IMR-90 (cell line): ENCODE measurements at regions not wholly inside any gene's neighbourhood (a gene's known extent, or its start where the extent isn't known, plus 50 kb on each side); places are given as distances from the start of the nearest gene placed in this dataset.

ENCODE experiments used
- ATAC-seq: fragments of 200-7000 bp; cut with Tn5 transposase; 2 replicates; pipeline ENCODE4 v1.9.1; 2020; ENCODE audit warnings: low read depth, mild to moderate bottlenecking, moderate library complexity
- BruUV-seq: library from RNA; stranded (reverse); fragments of 400-500 nt; replicated peaks from 2 replicates; lab custom pipeline; 2021; lab: Mats Ljungman, UMichigan
- CTCF ChIA-PET: fragments of 300-600 bp; formaldehyde crosslinking; extraction: SDS; loops from one replicate; lab custom pipeline; 2021; ENCODE audit warnings: antibody characterized with exemption; lab: Yijun Ruan, JAX
- POLR2A ChIA-PET: fragments of 300-600 bp; sonication (Branson Sonifier 250); formaldehyde crosslinking; loops from one replicate; lab custom pipeline; 2022; ENCODE audit warnings: antibody characterized with exemption; ENCODE audit not compliant: unreplicated experiment; lab: Charles Lee
- DNase-seq: peaks from one replicate; pipeline ENCODE4 v3.0.0; 2013
- H2AFZ ChIP-seq: replicated peaks from 2 replicates; pipeline ENCODE3; 2013; ENCODE audit warnings: low read length, mild to moderate bottlenecking; ENCODE audit not compliant: poor library complexity
- H2AK5ac ChIP-seq: 2 replicates; pipeline ENCODE4 v1.6.1; 2013; ENCODE audit warnings: low read depth, low read length, inconsistent platforms
- H2AK9ac ChIP-seq: replicated peaks from 2 replicates; pipeline ENCODE3; 2013; ENCODE audit warnings: mild to moderate bottlenecking, low read depth, low read length, moderate library complexity; ENCODE audit not compliant: poor library complexity
- H2BK120ac ChIP-seq: 2 replicates; pipeline ENCODE4 v1.6.1; 2013; ENCODE audit warnings: low read depth, low read length, inconsistent platforms
- H2BK15ac ChIP-seq: 3 replicates; pipeline ENCODE4 v1.6.1; 2013; ENCODE audit warnings: low read depth, low read length, inconsistent platforms
- H2BK20ac ChIP-seq: 2 replicates; pipeline ENCODE4 v1.6.1; 2013; ENCODE audit warnings: low read depth, mild to moderate bottlenecking, inconsistent platforms, low read length, moderate library complexity
- H2BK5ac ChIP-seq: 2 replicates; pipeline ENCODE4 v1.6.1; 2013; ENCODE audit warnings: mild to moderate bottlenecking, low read depth, low read length, inconsistent platforms; ENCODE audit not compliant: poor library complexity, severe bottlenecking
- H3K14ac ChIP-seq: replicated peaks from 2 replicates; pipeline ENCODE4 v1.6.1; 2013; ENCODE audit warnings: low read depth, low read length, inconsistent platforms
- H3K18ac ChIP-seq: 2 replicates; pipeline ENCODE4 v1.6.1; 2013; ENCODE audit warnings: low read depth, low read length, control low read depth
- H3K23ac ChIP-seq: 2 replicates; pipeline ENCODE4 v1.6.1; 2013; ENCODE audit warnings: low read depth, low read length, inconsistent platforms
- H3K27ac ChIP-seq: 2 replicates; pipeline ENCODE4 v1.5.1; 2013; ENCODE audit warnings: mild to moderate bottlenecking, control low read depth, low read length; ENCODE audit not compliant: insufficient read depth
- H3K27me3 ChIP-seq: 2 replicates; pipeline ENCODE4 v1.6.1; 2013; ENCODE audit warnings: low read length; ENCODE audit not compliant: control insufficient read depth, insufficient read depth
- H3K36me3 ChIP-seq: 2 replicates; pipeline ENCODE4 v1.6.1; 2013; ENCODE audit warnings: low read length, mixed read lengths; ENCODE audit not compliant: control insufficient read depth, insufficient read depth
- H3K4ac ChIP-seq: 2 replicates; pipeline ENCODE4 v1.6.1; 2013; ENCODE audit warnings: low read depth, low read length, inconsistent platforms
- H3K4me1 ChIP-seq: 2 replicates; pipeline ENCODE4 v1.6.1; 2013; ENCODE audit warnings: low read length, mixed read lengths; ENCODE audit not compliant: control insufficient read depth, insufficient read depth
- H3K4me2 ChIP-seq: 2 replicates; pipeline ENCODE4 v1.6.1; 2013; ENCODE audit warnings: low read depth, mild to moderate bottlenecking, control low read depth, low read length, moderate library complexity
- H3K4me3 ChIP-seq: 2 replicates; pipeline ENCODE4 v1.5.1; 2013; ENCODE audit warnings: low read depth, mild to moderate bottlenecking, control low read depth, low read length, moderate library complexity; ENCODE audit not compliant: insufficient read depth
- H3K56ac ChIP-seq: 2 replicates; pipeline ENCODE4 v1.6.1; 2013; ENCODE audit warnings: low read length, inconsistent platforms; ENCODE audit not compliant: insufficient read depth; ENCODE audit errors: extremely low read depth
- H3K79me1 ChIP-seq, 2 experiments: 2 replicates each; pipeline ENCODE4 v1.6.1; 2013; ENCODE audit warnings: low read length in 2 of 2, inconsistent platforms in 1 of 2, low read depth in 1 of 2
- H3K9ac ChIP-seq: 2 replicates; pipeline ENCODE4 v1.6.1; 2013; ENCODE audit warnings: low read depth, low read length, control low read depth
- H3K9me1 ChIP-seq: 2 replicates; pipeline ENCODE4 v1.6.1; 2013; ENCODE audit warnings: low read length, inconsistent platforms; ENCODE audit not compliant: insufficient read depth
- H3K9me3 ChIP-seq: 2 replicates; pipeline ENCODE4 v1.6.1; 2013; ENCODE audit warnings: low read length; ENCODE audit not compliant: control insufficient read depth, insufficient read depth
- H4K20me1 ChIP-seq: 2 replicates; pipeline ENCODE4 v1.6.1; 2013; ENCODE audit warnings: low read length, inconsistent platforms; ENCODE audit not compliant: insufficient read depth
- H4K5ac ChIP-seq: 2 replicates; pipeline ENCODE4 v1.6.1; 2013; ENCODE audit warnings: mild to moderate bottlenecking, low read depth, low read length, control low read depth
- H4K8ac ChIP-seq, 2 experiments: 2 replicates each; pipeline ENCODE4 v1.6.1; 2013; ENCODE audit warnings: low read depth in 2 of 2, low read length in 2 of 2, control low read depth in 1 of 2, inconsistent platforms in 1 of 2
- H4K91ac ChIP-seq: 2 replicates; pipeline ENCODE4 v1.6.1; 2013; ENCODE audit warnings: low read depth, low read length, inconsistent platforms; ENCODE audit not compliant: insufficient read depth
- BHLHE40 ChIP-seq: fragments of 150-350 bp; IDR thresholded peaks from 2 replicates; pipeline ENCODE4 v1.6.1; 2016; ENCODE audit warnings: mild to moderate bottlenecking, low read depth, low read length
- CEBPB ChIP-seq: IDR thresholded peaks from 2 replicates; pipeline ENCODE4 v1.6.1; 2012; ENCODE audit warnings: low read depth, low read length, improper control_type of control experiment
- CHD1 ChIP-seq: IDR thresholded peaks from 2 replicates; pipeline ENCODE4 v1.6.1; 2012; ENCODE audit warnings: low read depth, low read length, improper control_type of control experiment
- CTCF ChIP-seq: conservative IDR thresholded peaks from 2 replicates; pipeline ENCODE4 v1.5.1; 2012; ENCODE audit warnings: mild to moderate bottlenecking, low read depth, low read length, improper control_type of control experiment
- ELK1 ChIP-seq: fragments of 150-350 bp; IDR thresholded peaks from 2 replicates; pipeline ENCODE4 v1.6.1; 2016; ENCODE audit warnings: low read depth, mild to moderate bottlenecking, low read length, moderate library complexity, borderline replicate concordance
- FOS ChIP-seq: fragments of 150-350 bp; IDR thresholded peaks from 2 replicates; pipeline ENCODE4 v1.6.1; 2016; ENCODE audit warnings: low read depth, low read length
- MAFK ChIP-seq: IDR thresholded peaks from 2 replicates; pipeline ENCODE4 v1.6.1; 2012; ENCODE audit warnings: low read depth, low read length, improper control_type of control experiment
- MAZ ChIP-seq: IDR thresholded peaks from 2 replicates; pipeline ENCODE4 v1.6.1; 2012; ENCODE audit warnings: low read depth, mild to moderate bottlenecking, low read length, improper control_type of control experiment, moderate library complexity, borderline replicate concordance
- MXI1 ChIP-seq: IDR thresholded peaks from 2 replicates; pipeline ENCODE4 v1.6.1; 2012; ENCODE audit warnings: low read depth, mild to moderate bottlenecking, low read length, moderate library complexity, borderline replicate concordance
- NFE2L2 ChIP-seq: fragments of 150-350 bp; IDR thresholded peaks from 2 replicates; pipeline ENCODE4 v1.6.1; 2016; ENCODE audit warnings: low read depth, mild to moderate bottlenecking, low read length
- POLR2A ChIP-seq: IDR thresholded peaks from 2 replicates; pipeline ENCODE4 v1.6.1; 2012; ENCODE audit warnings: mild to moderate bottlenecking, low read depth, low read length
- RAD21 ChIP-seq: IDR thresholded peaks from 2 replicates; pipeline ENCODE4 v1.6.1; 2012; ENCODE audit warnings: low read length, improper control_type of control experiment
- RCOR1 ChIP-seq: IDR thresholded peaks from 2 replicates; pipeline ENCODE4 v1.6.1; 2012; ENCODE audit warnings: mild to moderate bottlenecking, low read length, improper control_type of control experiment; ENCODE audit not compliant: insufficient replicate concordance
- RFX5 ChIP-seq: IDR thresholded peaks from 2 replicates; pipeline ENCODE4 v1.8.0; 2012; ENCODE audit warnings: low read depth, mild to moderate bottlenecking, low read length, moderate library complexity
- SMC3 ChIP-seq: fragments of 150-350 bp; IDR thresholded peaks from 2 replicates; pipeline ENCODE4 v1.6.1; 2016; ENCODE audit warnings: low read depth, mild to moderate bottlenecking, antibody characterized with exemption, low read length, moderate library complexity
- USF2 ChIP-seq: fragments of 150-350 bp; IDR thresholded peaks from 2 replicates; pipeline ENCODE4 v1.6.1; 2017; ENCODE audit warnings: mild to moderate bottlenecking, antibody characterized with exemption, low read length, low read depth
- WGBS, 2 experiments: methylation state at CpG; one replicate each; pipeline versions ENCODE4 v1.1.5 to v1.1.7; 2013; ENCODE audit warnings: missing lambda C conversion rate in 2 of 2; ENCODE audit not compliant: insufficient read length in 1 of 2; ENCODE audit errors: extremely low coverage in 2 of 2; 5-methylcytosine and 5-hydroxymethylcytosine counted together
- dilution Hi-C: fragments of 300-500 bp; cut with HindIII; formaldehyde crosslinking; loops from one replicate; pipeline ENCODE4 v1.14.3; 2018; ENCODE audit warnings: low sequenced_read_pairs; ENCODE audit not compliant: unreplicated experiment
- in situ Hi-C: fragments of 300-500 bp; cut with MboI; formaldehyde crosslinking; loops from 3 replicates; pipeline ENCODE4 v1.14.3; 2019; ENCODE audit warnings: low sequenced_read_pairs, inconsistent platforms, mixed read lengths
- intact Hi-C: fragments of 100-400 bp; cut with micrococcal nuclease; formaldehyde crosslinking; loops from 2 replicates; pipeline ENCODE4 v1.10.0; 2022

DNA sequence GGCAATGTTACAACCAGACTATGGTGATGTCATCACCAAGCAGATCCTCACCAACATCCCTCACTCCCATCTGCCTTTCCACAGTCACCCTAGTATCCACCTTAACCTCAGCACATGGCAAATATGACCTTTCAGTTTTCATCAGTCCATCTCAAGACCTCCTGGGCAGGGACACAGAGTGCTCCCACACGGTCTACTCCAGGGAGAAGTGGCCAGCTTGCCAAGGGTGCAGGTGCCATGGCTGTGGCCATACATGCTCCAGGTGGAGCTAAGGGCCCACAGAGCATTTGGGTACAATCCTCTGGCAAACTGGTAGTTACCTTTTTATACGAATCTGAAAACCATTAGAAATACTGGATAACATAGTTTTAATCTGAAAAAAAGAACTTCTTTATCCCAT lies 453.1 kb downstream of the ADCYAP1 start:
- Histone ChIP-seq H3K56ac (no peak overlapping the region), H4K8ac (no peak overlapping the region), H3K4me2 (no peak overlapping the region), H3K9me3 (peaks cover 7% of the 10 kb centered on the region; the same call in 1 of the 2 replicates), H3K23ac (no peak overlapping the region), H2AFZ (no peak overlapping the region), H3K27me3 (no peaks in the 10 kb centered on the region), H3K4ac (no peak overlapping the region), H3K79me1 (no peaks in the 10 kb centered on the region), H3K4me1 (no peaks in the 10 kb centered on the region), H4K5ac (no peak overlapping the region), H2BK120ac (no peak overlapping the region), H2AK5ac (no peak overlapping the region), H3K36me3 (no peaks in the 10 kb centered on the region), H2BK15ac (no peak overlapping the region), H3K9me1 (no peaks in the 10 kb centered on the region), H3K27ac (no peak overlapping the region), H2BK5ac (no peak overlapping the region), H3K14ac (no peak overlapping the region), H4K20me1 (no peaks in the 10 kb centered on the region), H2AK9ac (no peak overlapping the region), H2BK20ac (no peak overlapping the region), H4K91ac (no peak overlapping the region), H3K4me3 (no peak overlapping the region), H3K18ac (no peak overlapping the region), H3K9ac (no peak overlapping the region)
- POLR2A ChIA-PET = no interaction called here
- CTCF ChIA-PET = no interaction called here
- intact Hi-C loops = no loop called here
- in situ Hi-C loops = no loop called here
- TF ChIP-seq RCOR1 = no peak
- TF ChIP-seq RAD21 = no peak
- no peak for TF ChIP-seq NFE2L2
- no peak for TF ChIP-seq SMC3
- TF ChIP-seq FOS = no peak
- TF ChIP-seq POLR2A = no peak
- TF ChIP-seq CTCF = no peak
- no peak for TF ChIP-seq MAFK
- TF ChIP-seq BHLHE40 = no peak
- no peak for TF ChIP-seq CEBPB
- no peak for TF ChIP-seq MAZ
- no peak for TF ChIP-seq USF2
- TF ChIP-seq MXI1 = no peak
- no peak for TF ChIP-seq RFX5
- TF ChIP-seq ELK1 = no peak
- no peak for TF ChIP-seq CHD1
- WGBS, 2 experiments = no CpG with 5 or more reads among the region's 2 CpGs
- no peak for ATAC-seq
- no peak for DNase-seq
- BruUV-seq = no TSS peak
- dilution Hi-C loops = no loop called here
